ENCODE measurements at regions not wholly inside any gene's neighbourhood (a gene's known extent, or its start where the extent isn't known, plus 50 kb on each side); places are given as distances from the start of the nearest gene placed in this dataset.

DNA sequence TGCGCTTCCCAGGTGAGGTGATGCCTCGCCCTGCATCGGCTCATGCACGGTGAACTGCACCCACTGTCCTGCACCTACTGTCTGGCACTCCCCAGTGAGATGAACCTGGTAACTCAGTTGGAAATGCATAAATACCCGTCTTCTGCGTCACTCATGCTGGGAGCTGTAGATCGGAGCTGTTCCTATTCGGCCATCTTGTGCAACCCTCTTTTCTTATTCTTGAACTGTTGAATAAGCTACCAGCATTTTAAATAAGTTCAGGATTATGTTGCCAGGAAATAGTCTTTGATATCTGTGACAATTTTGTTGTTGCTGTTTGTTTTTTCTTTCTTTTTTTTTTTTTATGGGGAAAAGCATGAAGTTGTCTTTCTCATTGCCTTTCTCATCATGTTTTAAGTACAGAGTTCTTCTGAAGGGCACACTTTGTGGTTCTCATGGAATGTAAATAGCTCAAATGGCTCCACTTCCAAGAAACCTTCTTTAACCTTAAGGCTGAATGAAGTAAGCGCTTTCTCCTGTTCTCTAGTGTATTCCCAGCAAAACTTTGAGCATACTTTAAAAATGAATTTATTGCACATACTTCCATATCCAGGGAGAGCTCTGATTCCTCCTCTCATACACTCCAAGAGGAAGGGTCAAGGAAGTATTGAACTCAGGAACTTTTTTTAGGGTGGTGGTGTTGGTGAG, 468.0 kb upstream of the TBL1XR1 start:
- 97% methylated on average over 9 of the region's 9 CpGs for whole genome bisulfite sequencing
- H3K36me3 ChIP-seq: no peaks in the 10 kb centered on the region
- H3K27ac ChIP-seq: no peak overlapping the region

DNA sequence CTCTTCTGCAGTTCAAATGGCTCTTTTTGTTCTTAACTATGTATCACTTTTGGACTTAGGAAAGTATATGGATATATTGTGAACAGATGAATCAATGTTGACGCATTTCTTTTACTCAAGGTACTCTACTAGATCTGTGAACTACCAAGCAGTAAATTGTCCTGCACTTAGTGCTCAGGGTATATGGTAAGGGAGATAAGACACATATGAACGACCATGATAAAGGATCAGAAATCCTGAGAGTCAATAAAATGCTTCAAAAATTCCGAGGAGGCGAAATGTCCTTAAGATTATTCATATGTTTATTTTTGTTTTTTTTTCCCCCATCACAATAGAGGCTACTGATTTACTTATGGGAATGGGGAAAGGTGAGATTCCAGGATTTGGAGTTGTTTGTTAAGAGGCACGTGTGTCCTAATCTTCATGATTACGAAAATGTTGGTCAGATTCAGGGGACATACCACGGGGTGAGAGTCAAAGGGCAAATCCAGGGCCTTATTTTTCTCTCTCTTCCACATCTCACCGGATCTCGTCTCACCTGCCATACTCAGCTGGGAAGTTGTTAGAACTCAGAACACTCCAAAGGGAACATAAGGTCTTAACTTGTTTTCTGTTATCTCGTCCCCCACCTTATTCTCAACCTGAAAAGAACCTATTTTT, 475.1 kb upstream of the TBL1XR1 start:
- no peak for TF ChIP-seq POLR2AphosphoS5 (IDR thresholded peaks at IDR 0.05)
- TF ChIP-seq, protein P1, sequence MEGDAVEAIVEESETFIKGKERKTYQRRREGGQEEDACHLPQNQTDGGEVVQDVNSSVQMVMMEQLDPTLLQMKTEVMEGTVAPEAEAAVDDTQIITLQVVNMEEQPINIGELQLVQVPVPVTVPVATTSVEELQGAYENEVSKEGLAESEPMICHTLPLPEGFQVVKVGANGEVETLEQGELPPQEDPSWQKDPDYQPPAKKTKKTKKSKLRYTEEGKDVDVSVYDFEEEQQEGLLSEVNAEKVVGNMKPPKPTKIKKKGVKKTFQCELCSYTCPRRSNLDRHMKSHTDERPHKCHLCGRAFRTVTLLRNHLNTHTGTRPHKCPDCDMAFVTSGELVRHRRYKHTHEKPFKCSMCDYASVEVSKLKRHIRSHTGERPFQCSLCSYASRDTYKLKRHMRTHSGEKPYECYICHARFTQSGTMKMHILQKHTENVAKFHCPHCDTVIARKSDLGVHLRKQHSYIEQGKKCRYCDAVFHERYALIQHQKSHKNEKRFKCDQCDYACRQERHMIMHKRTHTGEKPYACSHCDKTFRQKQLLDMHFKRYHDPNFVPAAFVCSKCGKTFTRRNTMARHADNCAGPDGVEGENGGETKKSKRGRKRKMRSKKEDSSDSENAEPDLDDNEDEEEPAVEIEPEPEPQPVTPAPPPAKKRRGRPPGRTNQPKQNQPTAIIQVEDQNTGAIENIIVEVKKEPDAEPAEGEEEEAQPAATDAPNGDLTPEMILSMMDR (IDR thresholded peaks at IDR 0.05): no peak
- no peak for TF ChIP-seq POLR2A (IDR thresholded peaks at IDR 0.05)
- TF ChIP-seq EP300 (IDR thresholded peaks at IDR 0.05): no peak
- no peaks in the 10 kb centered on the region for H3K36me3 ChIP-seq
- H3K4me3 ChIP-seq: no peak overlapping the region
- WGBS: 96% methylated on average over 10 of the region's 10 CpGs
- no peaks in the 10 kb centered on the region for H3K27me3 ChIP-seq
- no peaks in the 10 kb centered on the region for H3K9me3 ChIP-seq
- peaks cover 8% of the 10 kb centered on the region for H3K4me1 ChIP-seq
- DNase-seq (ENCODE audit: low spot score in 2 of 2): no peak
- H3K27ac ChIP-seq: no peak overlapping the region

More for the DNA sequence above, 468.0 kb upstream of the TBL1XR1 start:
- H3K27me3 ChIP-seq: no peaks in the 10 kb centered on the region
- TF ChIP-seq EP300 (IDR thresholded peaks at IDR 0.05) (no peak), POLR2AphosphoS5 (IDR thresholded peaks at IDR 0.05) (no peak), POLR2A (IDR thresholded peaks at IDR 0.05) (no peak)
- TF ChIP-seq, protein P1 (IDR thresholded peaks at IDR 0.05): no peak
- H3K4me1 ChIP-seq: no peaks in the 10 kb centered on the region
- no peak overlapping the region for H3K4me3 ChIP-seq
- no peaks in the 10 kb centered on the region for H3K9me3 ChIP-seq
- DNase-seq (ENCODE audit: low spot score in 2 of 2): no peak

DNA sequence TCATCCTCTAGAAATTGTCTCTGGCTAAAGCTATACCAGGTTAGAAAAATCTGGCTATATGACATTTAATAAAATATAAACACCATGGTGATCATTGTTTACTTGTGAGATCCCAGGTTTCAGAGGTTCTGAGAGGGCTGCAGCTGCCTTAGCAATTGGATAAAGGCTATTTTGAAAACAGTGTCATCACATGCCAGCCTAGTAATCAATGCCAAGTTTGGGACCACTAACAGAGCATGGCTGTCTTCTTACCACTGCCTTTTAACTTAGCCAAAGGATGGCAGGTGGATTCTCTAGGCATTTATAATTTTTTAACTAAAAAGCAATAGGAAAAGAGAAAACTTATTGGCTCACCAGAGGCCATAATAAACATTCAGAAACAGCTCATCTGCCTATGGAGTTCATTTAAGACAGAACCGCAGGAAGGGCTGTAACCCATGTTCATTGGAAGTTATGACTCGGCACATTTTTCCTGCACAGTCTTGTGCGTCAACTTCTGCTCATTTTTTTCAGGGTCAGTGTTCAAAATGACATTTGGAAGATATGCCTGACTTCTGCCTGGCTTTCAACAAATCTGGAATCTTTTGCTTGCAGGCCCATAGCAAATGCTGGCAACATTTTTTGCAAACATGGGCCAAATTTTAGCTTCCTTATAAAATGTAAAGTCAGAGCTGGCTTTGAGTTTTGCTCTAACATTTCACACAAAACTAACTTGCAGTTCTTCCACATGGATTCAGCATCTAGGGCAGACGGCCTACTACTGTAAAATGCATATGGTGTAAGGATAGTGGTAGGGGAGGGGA, 476.0 kb upstream of the TBL1XR1 start:
- H3K36me3 ChIP-seq: no peaks in the 10 kb centered on the region
- peaks cover 8% of the 10 kb centered on the region for H3K4me1 ChIP-seq
- TF ChIP-seq, protein P1 (IDR thresholded peaks at IDR 0.05): no peak
- TF ChIP-seq POLR2A (IDR thresholded peaks at IDR 0.05): no peak
- no peak for TF ChIP-seq EP300 (IDR thresholded peaks at IDR 0.05)
- TF ChIP-seq POLR2AphosphoS5 (IDR thresholded peaks at IDR 0.05): no peak
- H3K9me3 ChIP-seq: no peaks in the 10 kb centered on the region
- no peak for DNase-seq (ENCODE audit: low spot score in 2 of 2)
- no peaks in the 10 kb centered on the region for H3K27me3 ChIP-seq
- no peak overlapping the region for H3K4me3 ChIP-seq
- no peak overlapping the region for H3K27ac ChIP-seq
- 31% methylated on average over 4 of the region's 4 CpGs for WGBS

DNA sequence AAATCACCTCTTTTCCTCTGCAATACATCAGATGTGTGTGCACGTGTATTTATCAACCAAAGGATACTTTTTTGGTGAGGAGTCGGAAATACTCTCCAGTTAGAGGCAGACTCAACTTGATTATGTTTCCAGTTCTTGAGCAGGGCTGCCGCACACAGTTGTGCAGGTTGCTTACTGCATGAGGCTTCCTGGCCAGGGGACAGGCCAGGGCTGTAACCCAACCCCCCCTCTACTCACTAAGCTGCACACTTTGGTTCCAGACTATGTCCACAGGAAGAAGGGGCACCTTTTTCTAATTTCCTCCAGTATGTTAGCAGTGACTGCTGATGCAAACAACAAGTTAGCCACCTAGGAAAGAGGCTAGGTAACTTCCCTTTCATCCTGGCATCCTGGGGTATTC, 476.9 kb upstream of the TBL1XR1 start:
- no peak for DNase-seq (ENCODE audit: low spot score in 2 of 2)
- no peaks in the 10 kb centered on the region for H3K27me3 ChIP-seq
- 93% methylated on average over 2 of the region's 3 CpGs for WGBS
- no peaks in the 10 kb centered on the region for H3K36me3 ChIP-seq
- H3K9me3 ChIP-seq: no peaks in the 10 kb centered on the region
- peaks cover 8% of the 10 kb centered on the region for H3K4me1 ChIP-seq
- TF ChIP-seq, protein P1 (IDR thresholded peaks at IDR 0.05): no peak
- TF ChIP-seq POLR2A (IDR thresholded peaks at IDR 0.05) (no peak), POLR2AphosphoS5 (IDR thresholded peaks at IDR 0.05) (no peak), EP300 (IDR thresholded peaks at IDR 0.05) (no peak)
- no peak overlapping the region for H3K4me3 ChIP-seq
- H3K27ac ChIP-seq: no peak overlapping the region

DNA sequence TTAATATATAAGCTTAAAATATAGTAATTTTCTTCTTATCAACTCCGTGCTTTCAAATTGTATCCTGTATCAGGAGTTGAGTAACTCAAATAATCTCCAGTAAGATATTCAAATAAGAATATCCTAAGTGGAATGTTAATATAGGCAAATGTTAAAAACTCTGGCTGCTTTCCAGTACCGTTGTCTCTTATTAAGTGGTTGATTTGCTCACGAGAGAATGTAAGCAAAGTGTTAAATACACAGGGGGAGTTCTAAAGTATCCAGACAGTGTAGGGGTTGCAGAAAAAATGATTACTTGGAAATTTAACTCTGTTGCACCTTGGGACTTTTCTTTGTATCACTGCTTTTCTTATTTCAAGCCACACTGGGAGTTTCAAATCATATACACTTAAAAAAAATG, 478.9 kb upstream of the TBL1XR1 start:
- peaks cover 8% of the 10 kb centered on the region for H3K4me1 ChIP-seq
- no peaks in the 10 kb centered on the region for H3K9me3 ChIP-seq
- DNase-seq (ENCODE audit: low spot score in 2 of 2): no peak
- no peaks in the 10 kb centered on the region for H3K27me3 ChIP-seq
- no peak overlapping the region for H3K27ac ChIP-seq
- no peak overlapping the region for H3K4me3 ChIP-seq
- TF ChIP-seq POLR2AphosphoS5 (IDR thresholded peaks at IDR 0.05) (no peak), POLR2A (IDR thresholded peaks at IDR 0.05) (no peak), EP300 (IDR thresholded peaks at IDR 0.05) (no peak)
- 61% methylated on average over 3 of the region's 3 CpGs for WGBS
- no peaks in the 10 kb centered on the region for H3K36me3 ChIP-seq
